Astrocyte of the hippocampus (primary cell): ENCODE measurements at regions not wholly inside any gene's neighbourhood (a gene's known extent, or its start where the extent isn't known, plus 50 kb on each side); places are given as distances from the start of the nearest gene placed in this dataset.

Experiments
- DNase-seq: peaks from one replicate; pipeline ENCODE4 v3.0.0; 2011; ENCODE audit warnings: low read depth, low spot score

GRCh38 chrX:9147726-9148125 is 113.8 kb upstream of the FAM9B start:
- no peak for DNase-seq

- DNase-seq: peak; percentile 71
These were observed 114.9 kb upstream of the FAM9B start for GRCh38 chrX:9148615-9149399.

GRCh38 chrX:9149501-9150245 is 115.7 kb upstream of the FAM9B start:
- DNase-seq: no peak

- no peak for DNase-seq
These were observed 117.9 kb upstream of the FAM9B start for GRCh38 chrX:9151772-9152307.

- DNase-seq: peak; percentile 37
These were observed 119.4 kb upstream of the FAM9B start for GRCh38 chrX:9153300-9153699.

- no peak for DNase-seq
These were observed 124.7 kb upstream of the FAM9B start for GRCh38 chrX:9158611-9159010.

GRCh38 chrX:9160698-9161329 is 126.9 kb upstream of the FAM9B start:
- no peak for DNase-seq

GRCh38 chrX:9162698-9163097 is 128.8 kb upstream of the FAM9B start:
- no peak for DNase-seq

GRCh38 chrX:9163214-9163709 is 129.3 kb upstream of the FAM9B start:
- no peak for DNase-seq

GRCh38 chrX:9164086-9164485 is 130.2 kb upstream of the FAM9B start:
- DNase-seq: no peak

GRCh38 chrX:9164533-9165426 is 130.9 kb upstream of the FAM9B start:
- no peak for DNase-seq

GRCh38 chrX:9166584-9166944 is 132.6 kb upstream of the FAM9B start:
- no peak for DNase-seq

GRCh38 chrX:9171841-9172463 is 138.0 kb upstream of the FAM9B start:
- DNase-seq: peak; percentile 47

- no peak for DNase-seq
These were observed 138.5 kb upstream of the FAM9B start for GRCh38 chrX:9172464-9172850.

- no peak for DNase-seq
These were observed 146.7 kb upstream of the FAM9B start for GRCh38 chrX:9180623-9181022.

GRCh38 chrX:9182041-9182440 is 148.1 kb upstream of the FAM9B start:
- no peak for DNase-seq

- no peak for DNase-seq
These were observed 149.6 kb upstream of the FAM9B start for GRCh38 chrX:9183481-9183880.

- peak; percentile 28 for DNase-seq
These were observed 150.3 kb upstream of the FAM9B start for GRCh38 chrX:9184211-9184610.

GRCh38 chrX:9188117-9188516 is 154.2 kb upstream of the FAM9B start:
- DNase-seq: no peak

GRCh38 chrX:9189286-9189685 is 155.4 kb upstream of the FAM9B start:
- no peak for DNase-seq

- no peak for DNase-seq
These were observed 157.5 kb upstream of the FAM9B start for GRCh38 chrX:9191392-9191791.
